CD14-positive monocyte (primary cell): ENCODE measurements at regions not wholly inside any gene's neighbourhood (a gene's known extent, or its start where the extent isn't known, plus 50 kb on each side); places are given as distances from the start of the nearest gene placed in this dataset.

Source experiments
- DNase-seq, 3 donors: peaks; one replicate each; pipeline ENCODE4 v3.0.0-alpha.2; 2011 to 2022
- H2AFZ ChIP-seq: 2 replicates; pipeline ENCODE4 v1.6.0; 2012; ENCODE audit warnings: mild to moderate bottlenecking, low read depth, low read length, inconsistent platforms; ENCODE audit not compliant: insufficient read depth, poor library complexity, severe bottlenecking
- H3K27ac ChIP-seq, 2 donors: 1 replicate in 1 of 2; 2 replicates in 1 of 2; pipeline ENCODE4 v1.5.1; 2012 to 2013; ENCODE audit warnings: low read length in 2 of 2, control low read depth in 1 of 2, inconsistent platforms in 1 of 2, low read depth in 1 of 2, mild to moderate bottlenecking in 1 of 2
- H3K27me3 ChIP-seq, 2 donors: one replicate each; pipeline versions ENCODE4 v1.6.0 to v1.6.1; 2011 to 2013; ENCODE audit warnings: low read length in 2 of 2; ENCODE audit not compliant: control insufficient read depth in 2 of 2, insufficient read depth in 2 of 2
- H3K36me3 ChIP-seq, 2 donors: replicated peaks in 1 of 2; 1 replicate in 1 of 2; 2 replicates in 1 of 2; pipeline versions ENCODE4 v1.5.1 to v1.6.1; 2012 to 2013; ENCODE audit warnings: low read length in 2 of 2, control low read depth in 1 of 2, inconsistent platforms in 1 of 2, mild to moderate bottlenecking in 1 of 2; ENCODE audit not compliant: insufficient read depth in 2 of 2, control insufficient read depth in 1 of 2
- H3K4me1 ChIP-seq, 2 donors: 1 replicate in 1 of 2; 2 replicates in 1 of 2; pipeline versions ENCODE4 v1.5.1 to v1.6.1; 2012 to 2013; ENCODE audit warnings: low read length in 2 of 2, control low read depth in 1 of 2, inconsistent platforms in 1 of 2, mild to moderate bottlenecking in 1 of 2, moderate library complexity in 1 of 2; ENCODE audit not compliant: insufficient read depth in 2 of 2, control insufficient read depth in 1 of 2
- H3K4me2 ChIP-seq: replicated peaks from 2 replicates; pipeline ENCODE3; 2012; ENCODE audit warnings: low read length, moderate library complexity, mild to moderate bottlenecking; ENCODE audit not compliant: poor library complexity, severe bottlenecking; ENCODE audit errors: extremely low read depth
- H3K4me3 ChIP-seq, 3 experiments: fragments of 200-600 bp in 1 of 3; sonication (generic) in 1 of 3; replicated peaks in 1 of 3; 1 replicate in 2 of 3; 2 replicates in 1 of 3; pipeline ENCODE4 v1.5.1; 2011 to 2013; ENCODE audit warnings: low read length in 3 of 3, mild to moderate bottlenecking in 3 of 3, control low read depth in 2 of 3, low read depth in 2 of 3, inconsistent platforms in 1 of 3, moderate library complexity in 1 of 3
- H3K79me2 ChIP-seq: 2 replicates; pipeline ENCODE4 v1.6.0; 2012; ENCODE audit warnings: mild to moderate bottlenecking, control low read depth, inconsistent platforms, low read length, moderate library complexity; ENCODE audit not compliant: insufficient read depth
- H3K9ac ChIP-seq: 2 replicates; pipeline ENCODE4 v1.6.0; 2017; ENCODE audit warnings: low read length, mild to moderate bottlenecking; ENCODE audit not compliant: insufficient read depth, poor library complexity, severe bottlenecking
- H3K9me3 ChIP-seq, 2 donors: replicated peaks in 1 of 2; 1 replicate in 1 of 2; 2 replicates in 1 of 2; pipeline versions ENCODE4 v1.5.1 to v1.6.1; 2012 to 2013; ENCODE audit warnings: low read length in 2 of 2, control low read depth in 1 of 2; ENCODE audit not compliant: control insufficient read depth in 1 of 2, insufficient read depth in 1 of 2
- H4K20me1 ChIP-seq: 2 replicates; pipeline ENCODE4 v1.6.0; 2012; ENCODE audit warnings: mild to moderate bottlenecking, low read length, control low read depth, moderate library complexity; ENCODE audit not compliant: insufficient read depth
- H3K27ac Mint-ChIP-seq, 7 donors: one replicate each; pipeline ENCODE4 v1.8.0; 2020; ENCODE audit warnings: mild to moderate bottlenecking in 7 of 7, mixed read lengths in 7 of 7, moderate library complexity in 6 of 7, inconsistent platforms in 2 of 7
- H3K27me3 Mint-ChIP-seq, 3 donors: one replicate each; pipeline ENCODE4 v1.8.0; 2021 to 2022; ENCODE audit warnings: low read depth in 3 of 3, mild to moderate bottlenecking in 3 of 3, mixed read lengths in 3 of 3, moderate library complexity in 3 of 3, inconsistent platforms in 1 of 3
- H3K36me3 Mint-ChIP-seq, 2 donors: one replicate each; pipeline ENCODE4 v1.8.0; 2020; ENCODE audit warnings: mixed read lengths in 2 of 2, inconsistent platforms in 1 of 2, mild to moderate bottlenecking in 1 of 2
- H3K4me1 Mint-ChIP-seq: one replicate; pipeline ENCODE4 v1.8.0; 2020; ENCODE audit warnings: mild to moderate bottlenecking, mixed read lengths
- H3K4me3 Mint-ChIP-seq, 2 donors: one replicate each; pipeline ENCODE4 v1.8.0; 2020; ENCODE audit warnings: mild to moderate bottlenecking in 2 of 2, mixed read lengths in 2 of 2, moderate library complexity in 1 of 2
- H3K9me3 Mint-ChIP-seq, 7 donors: one replicate each; pipeline ENCODE4 v1.8.0; 2020 to 2022; ENCODE audit warnings: mixed read lengths in 7 of 7, mild to moderate bottlenecking in 6 of 7, moderate library complexity in 6 of 7, inconsistent platforms in 2 of 7
- CTCF ChIP-seq: fragments of 200-600 bp; IDR thresholded peaks from one replicate; pipeline ENCODE4 v1.8.0; 2022; ENCODE audit warnings: antibody characterized with exemption, mild to moderate bottlenecking
- WGBS: methylation state at CpG from one replicate; pipeline ENCODE4 v1.1.5; 2013; ENCODE audit warnings: missing lambda C conversion rate; ENCODE audit not compliant: insufficient coverage; 5-methylcytosine and 5-hydroxymethylcytosine counted together
- intact Hi-C, 2 donors: fragments of 100-400 bp; cut with micrococcal nuclease; formaldehyde crosslinking; loops; one replicate each; pipeline versions ENCODE4 v1.15.0 to v1.15.1; 2023

GRCh38 chr1:115558275-115558674 is 83.5 kb upstream of the VANGL1 start:
- TF ChIP-seq CTCF: no peak
- Mint-ChIP-seq H3K27ac (no peak overlapping the region), H3K4me1 (no peaks in the 10 kb centered on the region), H3K9me3 (peaks cover 0 to 2% (median 0%) of the 10 kb centered on the region in 7 donors), H3K27me3 (peaks cover 3 to 12% (median 6%) of the 10 kb centered on the region in 3 donors), H3K4me3 (no peak overlapping the region), H3K36me3 (no peaks in the 10 kb centered on the region)
- H3K36me3 ChIP-seq: no peaks in the 10 kb centered on the region
- 82% methylated on average over 2 of the region's 2 CpGs for WGBS
- H4K20me1 ChIP-seq: no peaks in the 10 kb centered on the region
- intact Hi-C loops: no loop called here
- no peak overlapping the region for H2AFZ ChIP-seq
- H3K4me2 ChIP-seq: no peak overlapping the region
- DNase-seq: no peak
- H3K9ac ChIP-seq: no peak overlapping the region
- H3K4me3 ChIP-seq: no peak overlapping the region
- H3K27me3 ChIP-seq: peaks cover 0 to 2% of the 10 kb centered on the region in 2 donors
- H3K27ac ChIP-seq: no peak overlapping the region
- H3K4me1 ChIP-seq: no peaks in the 10 kb centered on the region
- no peaks in the 10 kb centered on the region for H3K9me3 ChIP-seq
- no peaks in the 10 kb centered on the region for H3K79me2 ChIP-seq

GRCh38 chr1:115557715-115558114 is 84.1 kb upstream of the VANGL1 start:
- Mint-ChIP-seq H3K27ac (no peak overlapping the region), H3K4me3 (no peak overlapping the region), H3K27me3 (peaks cover under 1 to 10% (median 1%) of the 10 kb centered on the region in 3 donors), H3K36me3 (no peaks in the 10 kb centered on the region), H3K9me3 (peaks cover 0 to 2% (median 0%) of the 10 kb centered on the region in 7 donors), H3K4me1 (no peaks in the 10 kb centered on the region)
- no peak for TF ChIP-seq CTCF
- Histone ChIP-seq H3K27ac (no peak overlapping the region), H4K20me1 (no peaks in the 10 kb centered on the region), H3K4me1 (no peaks in the 10 kb centered on the region), H3K79me2 (no peaks in the 10 kb centered on the region), H3K9me3 (no peaks in the 10 kb centered on the region), H3K9ac (no peak overlapping the region), H2AFZ (no peak overlapping the region), H3K4me3 (no peak overlapping the region), H3K27me3 (peaks cover under 1 to 2% of the 10 kb centered on the region in 2 donors), H3K36me3 (no peaks in the 10 kb centered on the region), H3K4me2 (no peak overlapping the region)
- WGBS: no CpG with 5 or more reads among the region's 1 CpG
- no peak for DNase-seq
- intact Hi-C loops: no loop called here
